SH-SY5Y (cell line): ENCODE measurements at regions not wholly inside any gene's neighbourhood (a gene's known extent, or its start where the extent isn't known, plus 50 kb on each side); places are given as distances from the start of the nearest gene placed in this dataset.

Source experiments
- GATA2 ChIP-seq: IDR thresholded peaks from 2 replicates; pipeline ENCODE4 v1.6.1; 2011; ENCODE audit warnings: mild to moderate bottlenecking, low read depth, low read length
- GATA3 ChIP-seq: IDR thresholded peaks from 2 replicates; pipeline ENCODE4 v1.6.1; 2011; ENCODE audit warnings: low read depth, mild to moderate bottlenecking, low read length, moderate library complexity

DNA sequence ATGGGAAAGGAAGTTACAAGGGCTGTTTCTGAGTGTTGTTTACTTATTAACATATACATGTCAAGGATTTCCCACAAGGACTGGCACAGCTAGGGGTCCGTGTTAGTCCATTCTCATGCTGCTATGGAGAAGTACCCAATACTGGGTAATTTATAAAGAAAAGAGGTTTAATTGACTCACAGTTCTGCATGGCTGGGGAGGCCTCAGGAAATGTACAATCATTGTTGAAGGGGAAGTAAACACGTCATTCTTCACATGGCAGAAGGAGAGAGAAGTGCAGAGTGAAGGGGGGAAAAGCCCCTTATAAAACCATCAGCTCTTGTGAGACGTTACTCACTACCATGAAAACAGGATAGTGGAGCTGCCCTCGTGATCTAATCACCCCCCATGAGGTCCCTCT, 128.9 kb upstream of the CELF4 start:
- no peak for TF ChIP-seq GATA2
- no peak for TF ChIP-seq GATA3
